Testis (tissue), 2 donors: ENCODE measurements at regions not wholly inside any gene's neighbourhood (a gene's known extent, or its start where the extent isn't known, plus 50 kb on each side); places are given as distances from the start of the nearest gene placed in this dataset.

Experiments used
- DNase-seq: peaks from one replicate; pipeline ENCODE4 v3.0.0-alpha.2; 2019
- H3K27ac ChIP-seq, 2 donors: fragments of 200-600 bp; sonication (generic); one replicate each; pipeline ENCODE4 v1.5.1; 2019
- H3K27me3 ChIP-seq: fragments of 200-600 bp; sonication (generic); one replicate; pipeline ENCODE4 v1.5.1; 2019
- H3K36me3 ChIP-seq: fragments of 200-600 bp; sonication (generic); one replicate; pipeline ENCODE4 v1.5.1; 2017; ENCODE audit warnings: low read depth; ENCODE audit errors: missing control alignments
- H3K4me1 ChIP-seq: fragments of 200-600 bp; sonication (generic); one replicate; pipeline ENCODE4 v1.5.1; 2019
- H3K4me3 ChIP-seq, 2 donors: fragments of 200-600 bp; sonication (generic); one replicate each; pipeline ENCODE4 v1.5.1; 2017 to 2019
- H3K9me3 ChIP-seq: fragments of 200-600 bp; sonication (generic); one replicate; pipeline ENCODE4 v1.5.1; 2017
- CTCF ChIP-seq, 3 experiments: fragments of 450-650 bp in 2 of 3; fragments of 200-600 bp in 1 of 3; sonication (generic) in 1 of 3; IDR thresholded peaks; one replicate each; pipeline ENCODE4 v1.5.1; 2016 to 2019; ENCODE audit warnings: antibody characterized with exemption in 3 of 3, mild to moderate bottlenecking in 2 of 3, moderate library complexity in 1 of 3
- POLR2A ChIP-seq: fragments of 450-650 bp; IDR thresholded peaks from one replicate; pipeline ENCODE4 v1.6.1; 2017; ENCODE audit warnings: antibody characterized with exemption, mild to moderate bottlenecking, moderate library complexity
- WGBS, 2 donors: methylation state at CpG; one replicate each; pipeline ENCODE4 v1.1.5; 2018; 5-methylcytosine and 5-hydroxymethylcytosine counted together
- intact Hi-C: fragments of 100-400 bp; cut with DNase I; formaldehyde crosslinking; loops from one replicate; pipeline ENCODE4 v1.15.1; 2023; ENCODE audit warnings: low total_unique reads

GRCh38 chr2:241937297-241937696 lies 67.8 kb downstream of the RTP5 start:
- Histone ChIP-seq H3K27ac (no peak overlapping the region), H3K4me3 (no peak overlapping the region), H3K36me3 (no peaks in the 10 kb centered on the region), H3K4me1 (peaks cover 19% of the 10 kb centered on the region), H3K9me3 (no peaks in the 10 kb centered on the region), H3K27me3 (no peaks in the 10 kb centered on the region)
- 87 to 90% methylated on average over 8 to 15 of the region's 15 CpGs for WGBS, 2 donors
- DNase-seq = no peak
- intact Hi-C loops = no loop called here
- TF ChIP-seq POLR2A (no peak), CTCF (IDR thresholded peaks at IDR 0.05) (no peak)

GRCh38 chr2:241939541-241939940 lies 70.0 kb downstream of the RTP5 start:
- H3K27ac ChIP-seq = no peak overlapping the region
- H3K4me3 ChIP-seq = no peak overlapping the region
- TF ChIP-seq CTCF (IDR thresholded peaks at IDR 0.05) (no peak), POLR2A (no peak)
- intact Hi-C loops = no loop called here
- H3K9me3 ChIP-seq = no peaks in the 10 kb centered on the region
- peaks cover 8% of the 10 kb centered on the region for H3K4me1 ChIP-seq
- H3K27me3 ChIP-seq = no peaks in the 10 kb centered on the region
- H3K36me3 ChIP-seq = no peaks in the 10 kb centered on the region
- 80 to 83% methylated on average over 7 of the region's 7 CpGs for WGBS, 2 donors
- DNase-seq = no peak

GRCh38 chr2:241940329-241940728 lies 70.8 kb downstream of the RTP5 start:
- intact Hi-C loops = no loop called here
- WGBS, 2 donors = 95 to 97% methylated on average over 7 of the region's 7 CpGs
- DNase-seq = no peak
- Histone ChIP-seq H3K4me3 (no peak overlapping the region), H3K27ac (no peak overlapping the region), H3K4me1 (peaks cover 8% of the 10 kb centered on the region), H3K36me3 (no peaks in the 10 kb centered on the region), H3K9me3 (no peaks in the 10 kb centered on the region), H3K27me3 (no peaks in the 10 kb centered on the region)
- TF ChIP-seq CTCF (IDR thresholded peaks at IDR 0.05) = peak in 2 of 3 experiments; percentile 15 to 23
- no peak for TF ChIP-seq POLR2A

GRCh38 chr2:241941691-241942301 lies 72.3 kb downstream of the RTP5 start:
- no peaks in the 10 kb centered on the region for H3K27me3 ChIP-seq
- DNase-seq = no peak
- no peak overlapping the region for H3K27ac ChIP-seq
- H3K4me3 ChIP-seq = no peak overlapping the region
- no peak for TF ChIP-seq POLR2A
- no peak for TF ChIP-seq CTCF (IDR thresholded peaks at IDR 0.05)
- no peaks in the 10 kb centered on the region for H3K9me3 ChIP-seq
- H3K36me3 ChIP-seq = no peaks in the 10 kb centered on the region
- H3K4me1 ChIP-seq = peaks cover 8% of the 10 kb centered on the region
- 73 to 76% methylated on average over 14 to 17 of the region's 17 CpGs for WGBS, 2 donors
- intact Hi-C loops = no loop called here
